H9 (cell line): ENCODE measurements at regions not wholly inside any gene's neighbourhood (a gene's known extent, or its start where the extent isn't known, plus 50 kb on each side); places are given as distances from the start of the nearest gene placed in this dataset.

ENCODE experiments used
- DNase-seq: peaks from one replicate; pipeline ENCODE4 v3.0.0-alpha.2; 2017
- H2AFZ ChIP-seq: one replicate; pipeline ENCODE4 v1.6.1; 2013; ENCODE audit warnings: mild to moderate bottlenecking, low read length, control low read depth, moderate library complexity
- H2AK5ac ChIP-seq: 2 replicates; pipeline ENCODE4 v1.6.1; 2013; ENCODE audit warnings: low read length, control low read depth, mixed read lengths; ENCODE audit not compliant: insufficient read length
- H2BK120ac ChIP-seq: one replicate; pipeline ENCODE4 v1.6.1; 2013; ENCODE audit warnings: low read depth, mild to moderate bottlenecking, low read length, control low read depth, inconsistent platforms; ENCODE audit not compliant: poor library complexity, severe bottlenecking
- H2BK12ac ChIP-seq: 2 replicates; pipeline ENCODE4 v1.6.1; 2013; ENCODE audit warnings: low read length, control low read depth, mixed read lengths, low read depth; ENCODE audit not compliant: insufficient read length
- H2BK15ac ChIP-seq: 2 replicates; pipeline ENCODE4 v1.6.1; 2013; ENCODE audit warnings: low read depth, low read length, control low read depth
- H2BK20ac ChIP-seq: one replicate; pipeline ENCODE4 v1.6.1; 2013; ENCODE audit warnings: low read depth, mild to moderate bottlenecking, low read length, control low read depth, inconsistent platforms; ENCODE audit not compliant: poor library complexity, severe bottlenecking
- H2BK5ac ChIP-seq: 2 replicates; pipeline ENCODE4 v1.6.1; 2013; ENCODE audit warnings: low read length, control low read depth, mixed read lengths; ENCODE audit not compliant: insufficient read length
- H3K14ac ChIP-seq: 2 replicates; pipeline ENCODE4 v1.6.1; 2013; ENCODE audit warnings: low read length, control low read depth; ENCODE audit not compliant: insufficient read depth
- H3K18ac ChIP-seq: 2 replicates; pipeline ENCODE4 v1.6.1; 2013; ENCODE audit warnings: low read depth, mild to moderate bottlenecking, mixed read lengths, low read length, control low read depth; ENCODE audit not compliant: insufficient read length
- H3K23ac ChIP-seq: 2 replicates; pipeline ENCODE4 v1.6.1; 2013; ENCODE audit warnings: low read length, control low read depth, mixed read lengths, low read depth; ENCODE audit not compliant: insufficient read length
- H3K23me2 ChIP-seq: 2 replicates; pipeline ENCODE4 v1.6.1; 2013; ENCODE audit warnings: low read depth, mild to moderate bottlenecking, mixed read lengths, low read length, control low read depth; ENCODE audit not compliant: insufficient read length, poor library complexity, severe bottlenecking
- H3K27ac ChIP-seq: 2 replicates; pipeline ENCODE4 v1.5.1; 2013; ENCODE audit warnings: low read length, control low read depth, mixed read lengths, low read depth; ENCODE audit not compliant: insufficient read length
- H3K27me3 ChIP-seq: 2 replicates; pipeline ENCODE4 v1.6.1; 2013; ENCODE audit warnings: low read length, control low read depth, inconsistent platforms; ENCODE audit not compliant: insufficient read depth
- H3K4ac ChIP-seq: 2 replicates; pipeline ENCODE4 v1.6.1; 2013; ENCODE audit warnings: low read depth, mild to moderate bottlenecking, control low read depth, inconsistent platforms, low read length, moderate library complexity
- H3K4me1 ChIP-seq: 2 replicates; pipeline ENCODE4 v1.6.1; 2013; ENCODE audit warnings: low read length, control low read depth, inconsistent platforms; ENCODE audit not compliant: insufficient read depth
- H3K4me2 ChIP-seq: 2 replicates; pipeline ENCODE4 v1.6.1; 2013; ENCODE audit warnings: low read length, control low read depth, mixed read lengths; ENCODE audit not compliant: insufficient read length, insufficient read depth
- H3K56ac ChIP-seq: 2 replicates; pipeline ENCODE4 v1.6.1; 2013; ENCODE audit warnings: low read depth, mild to moderate bottlenecking, mixed read lengths, low read length, control low read depth; ENCODE audit not compliant: insufficient read length
- H3K79me1 ChIP-seq: 2 replicates; pipeline ENCODE4 v1.6.1; 2013; ENCODE audit warnings: low read depth, mild to moderate bottlenecking, moderate library complexity, low read length, control low read depth, inconsistent platforms; ENCODE audit not compliant: insufficient read depth, poor library complexity, severe bottlenecking
- H3K79me2 ChIP-seq: 2 replicates; pipeline ENCODE4 v1.6.1; 2013; ENCODE audit warnings: low read length, control low read depth, inconsistent platforms; ENCODE audit not compliant: insufficient read depth
- H3K9ac ChIP-seq: 2 replicates; pipeline ENCODE4 v1.6.1; 2013; ENCODE audit warnings: low read length, control low read depth, mixed read lengths; ENCODE audit not compliant: insufficient read length; ENCODE audit errors: extremely low read depth
- H3K9me3 ChIP-seq: one replicate; pipeline ENCODE4 v1.6.1; 2013; ENCODE audit warnings: low read depth, low read length, inconsistent platforms; ENCODE audit not compliant: control insufficient read depth
- H3T11ph ChIP-seq: one replicate; pipeline ENCODE4 v1.6.1; 2013; ENCODE audit warnings: mild to moderate bottlenecking, low read length, control low read depth, inconsistent platforms
- H4K20me1 ChIP-seq: one replicate; pipeline ENCODE4 v1.6.1; 2013; ENCODE audit not compliant: control insufficient read depth, insufficient read length, insufficient read depth
- H4K5ac ChIP-seq: 2 replicates; pipeline ENCODE4 v1.6.1; 2013; ENCODE audit warnings: low read depth, mild to moderate bottlenecking, mixed read lengths, low read length, control low read depth; ENCODE audit not compliant: insufficient read length
- H4K8ac ChIP-seq: replicated peaks from 2 replicates; pipeline ENCODE4 v1.6.1; 2013; ENCODE audit warnings: low read length, control low read depth, mixed read lengths, low read depth; ENCODE audit not compliant: insufficient read length
- H4K91ac ChIP-seq: 2 replicates; pipeline ENCODE4 v1.6.1; 2013; ENCODE audit warnings: low read depth, mild to moderate bottlenecking, moderate library complexity, mixed read lengths, low read length, control low read depth; ENCODE audit not compliant: insufficient read length
- H3K27ac Mint-ChIP-seq, 3 experiments: 2 replicates in 2 of 3; 3 replicates in 1 of 3; pipeline ENCODE4 v1.8.0; 2020 to 2021; ENCODE audit warnings: mixed read lengths in 3 of 3, mild to moderate bottlenecking in 1 of 3, moderate library complexity in 1 of 3
- H3K27me3 Mint-ChIP-seq: 2 replicates; pipeline ENCODE4 v1.8.0; 2021; ENCODE audit warnings: low read depth, mild to moderate bottlenecking, moderate library complexity, mixed read lengths
- H3K36me3 Mint-ChIP-seq, 3 experiments: 2 replicates in 2 of 3; 3 replicates in 1 of 3; pipeline ENCODE4 v1.8.0; 2020 to 2021; ENCODE audit warnings: low read depth in 3 of 3, mixed read lengths in 3 of 3; ENCODE audit not compliant: insufficient read depth in 1 of 3
- H3K4me1 Mint-ChIP-seq, 2 experiments: 2 replicates each; pipeline ENCODE4 v1.8.0; 2020; ENCODE audit warnings: mixed read lengths in 2 of 2
- H3K4me3 Mint-ChIP-seq, 2 experiments: 2 replicates in 1 of 2; 3 replicates in 1 of 2; pipeline ENCODE4 v1.8.0; 2020 to 2021; ENCODE audit warnings: mild to moderate bottlenecking in 2 of 2, mixed read lengths in 2 of 2, moderate library complexity in 1 of 2
- H3K9me3 Mint-ChIP-seq, 2 experiments: 2 replicates in 1 of 2; 3 replicates in 1 of 2; pipeline ENCODE4 v1.8.0; 2020; ENCODE audit warnings: mild to moderate bottlenecking in 2 of 2, mixed read lengths in 2 of 2, moderate library complexity in 1 of 2
- WGBS: extraction: QIAGEN DNeasy Blood & Tissue Kit; methylation state at CpG from one replicate; pipeline ENCODE4 v1.1.7; 2013; ENCODE audit warnings: missing lambda C conversion rate, low lambda C conversion rate, mixed read lengths; ENCODE audit not compliant: insufficient read length; ENCODE audit errors: extremely low coverage; 5-methylcytosine and 5-hydroxymethylcytosine counted together
- TF ChIP-seq, protein P1 (sequence below): fragments of 200-600 bp; sonication (generic); conservative IDR thresholded peaks from 3 replicates; pipeline ENCODE4 v1.8.0; 2021; ENCODE audit warnings: antibody characterized with exemption, mild to moderate bottlenecking

DNA sequence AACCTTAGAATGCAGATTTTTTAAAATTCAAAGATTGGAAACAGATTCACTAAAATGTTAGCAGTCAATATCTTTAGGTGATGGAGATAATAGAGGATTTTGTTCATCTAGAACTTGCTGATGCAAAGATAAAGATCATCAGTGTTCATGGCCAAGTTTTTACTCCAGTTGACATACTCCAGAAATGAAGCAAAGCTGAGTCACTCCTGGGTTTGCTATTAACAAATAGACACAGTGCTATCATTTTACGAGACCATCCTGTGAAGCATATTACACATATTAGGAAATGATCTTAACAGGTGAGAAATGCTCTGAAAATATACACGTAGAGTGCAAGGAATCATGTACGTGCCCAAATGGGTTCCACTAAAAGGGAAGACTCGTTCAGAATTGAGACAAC is 170.6 kb upstream of the FAM9B start:
- Histone ChIP-seq H3K27ac (no peak overlapping the region), H3K18ac (no peak overlapping the region), H2BK20ac (no peak overlapping the region), H4K5ac (no peak overlapping the region), H2AK5ac (peak overlapping the region; percentile 30), H3K4me2 (no peak overlapping the region), H3K9ac (no peak overlapping the region), H2AFZ (no peak overlapping the region), H3K79me1 (no peaks in the 10 kb centered on the region), H2BK12ac (no peak overlapping the region), H3K9me3 (no peaks in the 10 kb centered on the region), H3K56ac (no peak overlapping the region), H4K91ac (no peak overlapping the region), H3K79me2 (no peaks in the 10 kb centered on the region), H3T11ph (no peak overlapping the region), H3K4me1 (peaks cover 7% of the 10 kb centered on the region), H3K23ac (no peak overlapping the region), H3K27me3 (no peaks in the 10 kb centered on the region), H4K8ac (no peak overlapping the region), H2BK15ac (no peak overlapping the region), H3K14ac (no peak overlapping the region), H4K20me1 (no peaks in the 10 kb centered on the region), H3K4ac (no peak overlapping the region), H3K23me2 (no peaks in the 10 kb centered on the region), H2BK5ac (no peak overlapping the region), H2BK120ac (no peak overlapping the region)
- Mint-ChIP-seq H3K27me3 (peaks cover 3% of the 10 kb centered on the region; the same call in 1 of the 2 replicates), H3K36me3 (peaks cover 0 to 7% (median 0%) of the 10 kb centered on the region in 3 experiments; a peak in 2 of 7 replicates), H3K4me1 (peaks cover 14 to 17% of the 10 kb centered on the region in 2 experiments), H3K9me3 (peaks cover 0 to 30% of the 10 kb centered on the region in 2 experiments; a peak in 2 of 5 replicates), H3K27ac (no peak overlapping the region), H3K4me3 (no peak overlapping the region)
- DNase-seq: no peak
- TF ChIP-seq, protein P1, sequence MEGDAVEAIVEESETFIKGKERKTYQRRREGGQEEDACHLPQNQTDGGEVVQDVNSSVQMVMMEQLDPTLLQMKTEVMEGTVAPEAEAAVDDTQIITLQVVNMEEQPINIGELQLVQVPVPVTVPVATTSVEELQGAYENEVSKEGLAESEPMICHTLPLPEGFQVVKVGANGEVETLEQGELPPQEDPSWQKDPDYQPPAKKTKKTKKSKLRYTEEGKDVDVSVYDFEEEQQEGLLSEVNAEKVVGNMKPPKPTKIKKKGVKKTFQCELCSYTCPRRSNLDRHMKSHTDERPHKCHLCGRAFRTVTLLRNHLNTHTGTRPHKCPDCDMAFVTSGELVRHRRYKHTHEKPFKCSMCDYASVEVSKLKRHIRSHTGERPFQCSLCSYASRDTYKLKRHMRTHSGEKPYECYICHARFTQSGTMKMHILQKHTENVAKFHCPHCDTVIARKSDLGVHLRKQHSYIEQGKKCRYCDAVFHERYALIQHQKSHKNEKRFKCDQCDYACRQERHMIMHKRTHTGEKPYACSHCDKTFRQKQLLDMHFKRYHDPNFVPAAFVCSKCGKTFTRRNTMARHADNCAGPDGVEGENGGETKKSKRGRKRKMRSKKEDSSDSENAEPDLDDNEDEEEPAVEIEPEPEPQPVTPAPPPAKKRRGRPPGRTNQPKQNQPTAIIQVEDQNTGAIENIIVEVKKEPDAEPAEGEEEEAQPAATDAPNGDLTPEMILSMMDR: no peak
- WGBS: no CpG with 5 or more reads among the region's 4 CpGs
